ENCODE measurements at regions not wholly inside any gene's neighbourhood (a gene's known extent, or its start where the extent isn't known, plus 50 kb on each side); places are given as distances from the start of the nearest gene placed in this dataset.
"Not testable (repeated sequence)": the region's sequence is repeated elsewhere in the genome, so short reads cannot be mapped to it uniquely, and the experiment has no call there.

- not testable (repeated sequence) for DNase-seq (ENCODE audit: low spot score)
Measured at GRCh38 chr1:220412382-220412781, 115.6 kb upstream of the MARK1 start.

GRCh38 chr1:220410611-220411010, 117.3 kb upstream of the MARK1 start:
- DNase-seq (ENCODE audit: low spot score) = peak; percentile 8

GRCh38 chr1:220409771-220410595, 118.0 kb upstream of the MARK1 start:
- DNase-seq (ENCODE audit: low spot score) = no peak

- no peak for DNase-seq (ENCODE audit: low spot score)
Measured at GRCh38 chr1:220407191-220407590, 120.7 kb upstream of the MARK1 start.

- DNase-seq (ENCODE audit: low spot score) = no peak
Measured at GRCh38 chr1:220398238-220398637, 126.0 kb upstream of the RAB3GAP2 start.

- no peak for DNase-seq (ENCODE audit: low spot score)
Measured at GRCh38 chr1:220391491-220391890, 119.2 kb upstream of the RAB3GAP2 start.

GRCh38 chr1:220389634-220390033, 117.4 kb upstream of the RAB3GAP2 start:
- DNase-seq (ENCODE audit: low spot score) = no peak

GRCh38 chr1:220386494-220387195, 114.4 kb upstream of the RAB3GAP2 start:
- DNase-seq (ENCODE audit: low spot score) = no peak

GRCh38 chr1:220385158-220385557, 112.9 kb upstream of the RAB3GAP2 start:
- no peak for DNase-seq (ENCODE audit: low spot score)

GRCh38 chr1:220382994-220383393, 110.7 kb upstream of the RAB3GAP2 start:
- no peak for DNase-seq (ENCODE audit: low spot score)

GRCh38 chr1:220380885-220381284, 108.6 kb upstream of the RAB3GAP2 start:
- DNase-seq (ENCODE audit: low spot score) = no peak

- peak; percentile 44 for DNase-seq (ENCODE audit: low spot score)
Measured at GRCh38 chr1:220378571-220379302, 106.5 kb upstream of the RAB3GAP2 start.

GRCh38 chr1:220375715-220376114, 103.5 kb upstream of the RAB3GAP2 start:
- DNase-seq (ENCODE audit: low spot score) = no peak

GRCh38 chr1:220374449-220374848, 102.2 kb upstream of the RAB3GAP2 start:
- no peak for DNase-seq (ENCODE audit: low spot score)

GRCh38 chr1:220372451-220372850, 100.2 kb upstream of the RAB3GAP2 start:
- no peak for DNase-seq (ENCODE audit: low spot score)

GRCh38 chr1:220371324-220371723, 99.1 kb upstream of the RAB3GAP2 start:
- no peak for DNase-seq (ENCODE audit: low spot score)

- peak; percentile 50 for DNase-seq (ENCODE audit: low spot score)
Measured at GRCh38 chr1:220370041-220370700, 97.9 kb upstream of the RAB3GAP2 start.

- no peak for DNase-seq (ENCODE audit: low spot score)
Measured at GRCh38 chr1:220369511-220369910, 97.3 kb upstream of the RAB3GAP2 start.

- peak; percentile 40 for DNase-seq (ENCODE audit: low spot score)
Measured at GRCh38 chr1:220368352-220369265, 96.4 kb upstream of the RAB3GAP2 start.

GRCh38 chr1:220367833-220368232, 95.6 kb upstream of the RAB3GAP2 start:
- DNase-seq (ENCODE audit: low spot score) = no peak

GRCh38 chr1:220366269-220366668, 94.0 kb upstream of the RAB3GAP2 start:
- DNase-seq (ENCODE audit: low spot score) = no peak

All from umbilical cord (tissue), 1 donor.